GM18498 (cell line): ENCODE measurements at regions not wholly inside any gene's neighbourhood (a gene's known extent, or its start where the extent isn't known, plus 50 kb on each side); places are given as distances from the start of the nearest gene placed in this dataset.
"Not testable (repeated sequence)": the region's sequence is repeated elsewhere in the genome, so short reads cannot be mapped to it uniquely, and the experiment has no call there.

Source experiments
- ATAC-seq: cut with Tn5 transposase; IDR thresholded peaks from one replicate; pipeline ENCODE4 v1.9.1; 2021; ENCODE audit warnings: mild to moderate bottlenecking, moderate library complexity; ENCODE audit not compliant: unreplicated experiment

DNA sequence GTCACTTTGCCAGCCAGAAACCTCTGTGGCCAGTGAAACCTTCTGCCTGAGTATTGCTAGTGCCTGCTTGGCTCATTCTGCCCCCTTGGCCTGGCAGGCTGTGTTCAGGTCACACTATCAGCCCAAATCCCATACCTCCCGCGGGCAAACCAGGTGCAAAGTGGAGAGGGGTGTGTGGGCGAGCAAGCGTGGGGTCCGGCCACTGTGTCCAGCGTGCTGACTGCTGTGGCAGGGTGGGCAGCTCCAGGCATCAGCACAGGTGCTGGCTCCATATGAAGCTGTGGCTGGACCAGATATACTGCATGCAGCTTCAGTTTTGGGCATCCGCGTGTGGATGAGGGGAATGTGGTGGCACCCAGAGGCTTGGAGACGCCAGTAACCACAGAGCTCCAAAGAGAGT is 576.5 kb upstream of the EDIL3 start:
- ATAC-seq = no peak

DNA sequence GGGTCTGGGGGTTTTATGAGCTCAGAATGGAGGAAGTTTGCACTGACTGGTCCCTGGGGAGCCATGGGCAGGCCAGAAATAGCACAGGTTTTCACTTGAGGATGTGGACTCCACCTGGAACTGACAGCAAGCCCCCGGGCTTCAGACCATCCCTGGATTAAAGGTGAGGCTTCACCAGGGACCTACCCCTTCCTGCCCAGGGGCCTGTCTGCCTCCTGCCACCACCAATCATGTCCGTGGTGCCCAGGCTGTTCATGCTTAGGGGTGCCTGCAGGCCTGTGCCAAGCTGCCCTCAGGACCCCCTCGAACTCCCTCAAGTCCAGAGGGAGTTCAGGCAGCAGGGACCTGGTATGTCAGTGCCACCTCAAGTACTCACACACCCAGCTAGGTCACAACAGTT is 577.2 kb upstream of the EDIL3 start:
- no peak for ATAC-seq

DNA sequence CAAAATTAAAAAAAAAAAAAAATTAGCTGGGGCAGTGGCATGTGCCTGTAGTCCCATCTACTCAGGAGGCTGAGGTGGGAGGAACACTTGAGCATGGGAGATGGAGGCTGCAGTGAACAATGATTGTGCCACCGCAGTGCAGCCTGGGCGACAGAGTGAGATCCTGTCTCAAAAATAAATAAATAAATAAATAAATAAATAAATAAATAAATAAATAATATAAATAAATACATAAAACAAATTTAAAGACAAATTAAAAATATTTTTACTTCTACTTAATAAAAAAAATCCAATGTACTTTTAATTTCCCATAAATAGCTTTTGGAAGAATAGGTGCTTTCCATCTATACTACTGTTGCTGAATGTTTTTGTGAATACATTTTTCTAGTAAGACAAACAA is 598.4 kb upstream of the EDIL3 start:
- ATAC-seq = no peak

DNA sequence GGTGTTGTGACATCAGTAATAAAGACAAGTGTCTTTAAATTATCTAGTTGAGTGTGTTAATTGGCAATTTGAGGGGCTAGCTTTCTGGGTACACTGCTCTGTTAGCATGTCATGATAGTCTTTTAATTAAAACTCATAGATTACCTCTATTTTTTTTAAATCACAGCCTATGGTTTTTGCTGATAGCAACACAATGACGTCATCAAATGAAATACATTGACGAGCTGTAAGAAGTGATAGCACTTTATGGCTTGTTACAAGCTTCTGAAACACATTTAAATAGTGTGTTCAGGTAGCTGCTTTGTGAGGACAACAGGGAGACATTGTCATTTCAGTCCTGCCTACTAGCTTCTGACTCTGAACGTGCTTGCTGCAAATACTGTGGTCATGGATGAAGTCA is 600.5 kb upstream of the EDIL3 start:
- no peak for ATAC-seq

DNA sequence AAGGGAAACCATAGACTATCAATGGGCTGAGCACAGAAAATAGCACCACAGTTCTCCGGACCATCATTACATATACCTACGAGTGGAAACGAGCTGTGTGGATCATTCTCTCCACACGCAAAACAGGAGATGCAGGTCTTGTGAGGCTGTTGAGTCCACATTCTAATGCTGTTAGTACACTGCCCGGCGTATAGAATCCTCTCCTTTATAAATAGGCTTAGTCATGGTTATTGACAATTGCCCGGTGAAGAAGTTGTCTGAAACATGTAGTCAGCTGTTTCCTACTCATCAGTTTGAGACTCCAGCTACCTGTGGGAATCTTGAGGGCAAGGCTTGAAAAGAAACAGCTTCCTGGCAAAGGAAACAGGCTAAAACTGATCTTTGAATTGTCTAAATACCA is 602.0 kb upstream of the EDIL3 start:
- ATAC-seq = no peak

DNA sequence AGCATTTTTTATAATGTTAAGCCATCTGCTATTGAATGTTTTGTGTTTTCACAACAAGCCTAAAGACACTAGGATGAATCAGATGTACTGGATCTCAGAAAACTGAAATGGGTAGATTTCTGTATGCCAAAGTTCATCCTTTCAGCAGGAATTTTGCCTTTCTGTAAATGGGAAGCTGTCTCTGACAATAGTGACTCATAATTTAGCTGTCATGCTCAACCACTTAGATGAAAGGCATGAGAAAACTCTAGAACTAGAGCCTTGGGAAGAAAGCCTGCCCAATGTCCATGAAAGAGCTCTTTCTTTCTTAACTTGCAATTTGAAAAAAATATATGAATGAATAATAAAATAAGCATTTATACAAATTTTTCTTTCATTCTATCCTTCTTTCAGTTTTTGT is 616.0 kb upstream of the EDIL3 start:
- ATAC-seq = no peak

DNA sequence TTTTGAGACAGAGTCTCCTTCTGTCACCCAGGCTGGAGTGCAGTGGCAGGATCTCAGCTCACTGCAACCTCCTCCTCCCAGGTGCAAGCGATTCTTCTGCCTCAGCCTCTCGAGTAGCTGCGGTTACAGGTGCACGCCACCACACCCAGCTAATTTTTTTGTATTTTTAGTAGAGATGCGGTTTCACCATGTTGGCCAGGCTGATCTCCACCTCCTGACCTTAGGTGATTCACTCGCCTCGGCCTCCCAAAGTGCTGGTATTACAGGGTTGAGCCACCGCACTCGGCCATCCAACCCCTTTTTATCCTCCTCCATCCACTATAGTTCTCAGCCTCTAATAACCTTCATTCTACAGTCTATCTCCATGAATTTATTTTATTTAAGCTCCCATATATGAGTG is 617.3 kb upstream of the EDIL3 start:
- not testable (repeated sequence) for ATAC-seq

DNA sequence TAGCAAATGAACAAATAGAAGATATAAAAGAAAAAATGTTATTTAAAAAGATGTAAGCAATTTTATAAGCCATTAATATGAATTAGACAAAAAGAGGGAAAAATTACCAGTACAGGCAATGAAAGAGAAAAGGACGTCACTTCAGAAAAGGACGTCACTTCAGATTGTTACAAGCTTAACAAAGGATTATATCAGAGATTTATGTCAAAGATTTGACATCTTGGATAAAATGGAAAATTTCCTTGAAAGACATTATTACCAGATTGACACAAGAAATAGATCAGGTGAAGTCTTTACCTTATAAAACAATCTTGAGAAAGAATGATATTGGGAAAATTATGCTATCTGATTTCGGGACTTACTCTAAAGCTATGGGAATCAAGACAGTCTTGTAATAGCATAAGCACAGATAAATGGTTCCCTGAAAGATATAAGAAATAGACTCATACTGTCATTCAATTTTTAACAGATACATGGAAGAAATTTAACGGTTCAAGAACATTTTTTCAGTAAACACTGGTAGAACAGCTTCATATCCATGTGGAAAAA is 625.4 kb upstream of the EDIL3 start:
- no peak for ATAC-seq

DNA sequence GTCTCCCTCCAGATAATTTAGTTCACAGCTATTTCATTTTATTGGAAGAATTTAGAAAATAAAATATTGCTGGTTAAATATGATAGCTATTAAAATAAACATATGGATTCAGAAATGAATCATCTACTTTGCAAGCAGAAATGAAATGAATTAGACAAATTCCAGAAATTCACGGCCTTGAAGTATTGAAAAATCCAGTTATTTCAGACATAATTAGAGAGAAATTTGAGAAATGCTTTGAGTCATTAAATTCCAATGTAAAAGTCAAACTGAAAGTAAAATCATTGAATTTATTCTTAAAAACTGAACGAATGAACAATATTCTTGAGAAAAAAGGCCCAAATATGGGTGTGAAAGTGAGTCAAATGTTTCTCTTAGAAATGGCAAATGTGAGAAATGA is 632.6 kb upstream of the EDIL3 start:
- no peak for ATAC-seq

DNA sequence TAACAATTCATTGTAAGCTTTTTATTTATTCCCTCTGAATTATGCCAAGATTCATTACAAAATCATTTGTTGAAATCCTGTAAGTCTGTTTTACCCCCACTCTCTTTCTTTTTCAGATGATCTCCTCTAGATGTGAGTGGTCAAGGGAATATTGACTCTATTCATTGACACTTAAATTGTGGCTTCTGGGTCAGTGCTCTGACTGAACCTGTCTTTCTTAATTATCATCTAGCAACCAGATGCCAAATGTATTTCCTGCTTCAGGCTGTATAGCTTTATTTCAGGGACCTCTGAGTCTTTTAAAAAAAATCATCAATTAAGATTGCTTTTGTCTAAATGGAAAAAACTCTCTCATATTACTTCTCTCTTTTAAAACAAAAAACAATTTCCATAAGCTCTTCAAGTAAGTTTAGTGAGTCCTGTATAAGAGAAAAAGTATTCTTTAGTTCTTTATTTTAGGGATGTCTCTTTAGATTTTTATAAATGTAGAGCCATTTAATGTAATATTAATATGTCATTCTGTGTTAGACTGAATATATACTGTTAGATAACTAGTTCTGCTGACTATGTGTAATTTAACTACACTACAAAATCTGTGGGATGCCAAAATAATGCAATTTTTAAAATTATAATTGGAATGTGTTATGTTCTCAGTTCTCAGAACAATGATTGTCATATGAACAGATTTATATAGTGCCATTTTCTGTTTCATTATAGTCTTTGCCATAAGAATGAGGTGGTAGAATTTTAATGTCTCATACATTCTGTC is 645.8 kb upstream of the EDIL3 start:
- no peak for ATAC-seq

DNA sequence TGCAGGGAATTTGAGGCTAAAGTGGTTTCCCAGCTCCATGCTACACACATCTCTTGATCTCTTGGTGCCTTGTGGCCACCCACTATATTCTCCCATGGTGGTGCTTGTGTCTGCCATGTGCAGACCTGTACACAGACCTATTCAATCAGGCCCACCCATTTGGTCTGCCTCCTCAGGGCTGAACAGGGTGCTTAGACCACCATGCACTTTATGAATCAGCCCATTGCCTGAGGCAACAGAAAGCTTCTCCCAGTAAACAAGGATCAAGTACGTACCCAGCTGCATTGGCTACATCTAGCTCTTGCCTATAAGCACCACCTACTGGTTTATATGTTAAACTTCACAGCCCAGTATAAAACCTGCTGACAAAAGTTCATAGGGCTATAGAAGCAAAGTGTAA is 664.3 kb upstream of the EDIL3 start:
- no peak for ATAC-seq

DNA sequence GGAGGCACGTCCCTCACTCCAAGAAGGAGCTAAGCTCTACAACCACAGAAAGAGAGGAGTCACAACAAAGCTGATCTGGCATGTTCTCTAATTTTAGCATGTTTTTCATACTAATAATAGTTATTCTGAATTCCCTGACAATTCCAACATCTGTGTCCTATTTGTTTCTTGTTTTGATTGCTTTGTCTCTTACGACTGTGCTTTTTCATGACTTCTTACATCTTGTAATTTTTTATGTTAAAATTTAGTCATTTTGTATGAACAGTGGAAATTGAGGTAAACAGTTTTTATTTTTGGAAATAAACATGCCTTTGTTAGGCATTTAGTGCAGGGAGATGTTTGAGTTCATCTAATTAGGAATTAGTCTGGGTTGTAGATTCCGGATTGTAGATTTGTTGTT is 668.1 kb upstream of the EDIL3 start:
- no peak for ATAC-seq

DNA sequence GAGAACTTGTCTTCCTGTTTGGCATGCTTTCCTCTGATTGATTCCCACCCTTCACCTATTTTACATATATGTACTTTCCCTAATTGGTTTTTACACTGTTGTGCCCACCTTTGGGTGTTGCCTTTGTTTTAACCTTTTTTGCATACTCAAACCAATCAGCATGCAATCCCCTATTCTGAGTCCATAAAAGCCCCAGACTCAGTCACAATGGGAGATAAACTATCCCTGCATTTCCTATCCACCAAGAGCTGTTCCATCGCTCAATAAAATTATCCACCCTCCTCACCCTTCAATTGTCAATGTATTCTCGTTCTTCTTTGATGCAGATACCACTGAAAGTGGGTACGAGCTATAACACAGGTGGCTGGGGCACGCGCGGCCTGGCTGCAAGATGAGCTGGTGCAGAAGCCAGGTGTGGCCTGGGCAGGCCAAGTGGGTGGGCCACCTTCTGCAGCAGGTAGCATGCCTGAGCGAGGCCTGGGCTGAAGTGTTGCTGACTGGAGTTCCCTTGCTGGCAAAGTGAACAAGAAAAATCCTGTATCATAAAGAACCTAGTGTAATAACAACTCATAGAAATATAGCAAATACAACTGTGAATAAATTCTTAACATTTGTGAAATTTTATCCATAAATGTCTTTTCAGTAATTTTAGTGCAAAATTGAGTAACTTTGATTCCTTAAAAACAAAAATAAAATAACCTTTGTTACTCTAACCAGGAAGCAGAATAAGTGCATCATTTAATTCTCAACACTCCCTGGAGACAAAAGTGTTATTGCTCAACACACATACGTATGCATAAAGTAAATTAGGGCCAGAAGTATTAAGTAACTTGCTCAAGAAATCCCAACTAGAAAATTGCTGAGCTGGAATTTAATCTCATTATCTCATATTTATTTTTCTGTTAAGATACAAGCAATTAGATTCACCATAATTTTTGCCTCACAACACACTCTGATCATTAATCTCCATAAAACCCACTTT is 685.3 kb upstream of the EDIL3 start:
- ATAC-seq = no peak

DNA sequence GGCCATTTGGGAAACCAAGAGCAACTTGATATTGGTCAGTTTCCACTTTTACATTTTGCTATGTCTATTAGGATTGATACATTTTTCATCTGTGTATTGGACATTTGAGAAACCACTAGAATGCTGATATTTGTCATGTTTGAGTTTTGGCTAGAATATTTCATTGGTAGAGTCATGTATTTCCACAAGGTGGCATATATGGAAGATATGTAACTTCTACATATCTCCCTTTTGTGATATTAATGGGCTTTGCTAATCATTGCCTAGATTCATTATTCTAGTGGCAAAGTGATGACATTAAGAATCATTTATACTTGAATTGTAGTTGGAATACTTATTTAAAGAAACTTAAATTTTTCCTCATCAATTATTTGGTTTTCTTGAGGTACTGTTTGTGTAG is 692.9 kb upstream of the EDIL3 start:
- no peak for ATAC-seq

DNA sequence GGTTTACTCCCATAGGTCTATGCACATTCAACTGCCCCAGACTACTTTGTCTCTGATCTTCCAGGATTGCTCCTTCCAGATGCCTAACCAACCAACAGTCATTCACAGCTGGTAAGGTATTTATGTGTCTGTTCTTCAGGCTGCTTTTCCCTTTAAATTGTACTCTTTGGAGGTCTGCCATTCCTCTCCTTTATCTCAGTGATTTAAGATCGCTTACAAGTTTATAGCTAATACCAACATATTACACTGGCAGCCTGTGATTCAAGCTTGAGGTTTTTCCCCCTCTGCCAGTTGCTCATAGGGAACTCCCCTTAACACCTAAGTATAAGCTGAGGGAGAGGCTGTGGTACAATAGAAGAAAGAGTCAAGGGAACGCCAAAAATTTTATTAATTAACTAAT is 711.7 kb upstream of the EDIL3 start:
- no peak for ATAC-seq

DNA sequence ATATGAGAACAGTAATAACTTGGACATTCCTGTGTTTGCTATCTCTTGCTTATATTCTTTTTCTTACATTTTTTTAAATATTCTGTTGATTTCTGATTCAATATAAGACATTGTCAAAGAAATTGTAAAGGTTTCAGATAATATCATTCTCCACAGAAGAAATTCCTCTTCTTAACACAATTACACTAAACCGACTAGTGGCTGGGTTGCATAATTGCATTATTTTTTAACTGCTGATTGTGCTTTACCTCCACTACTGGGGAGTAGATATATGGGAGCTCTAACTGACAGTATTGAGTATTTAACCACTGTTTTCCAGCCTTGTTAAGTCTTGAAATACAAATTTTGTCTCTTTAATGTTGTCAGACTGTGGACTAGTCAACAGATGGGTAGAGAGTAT is 723.8 kb upstream of the EDIL3 start:
- no peak for ATAC-seq

DNA sequence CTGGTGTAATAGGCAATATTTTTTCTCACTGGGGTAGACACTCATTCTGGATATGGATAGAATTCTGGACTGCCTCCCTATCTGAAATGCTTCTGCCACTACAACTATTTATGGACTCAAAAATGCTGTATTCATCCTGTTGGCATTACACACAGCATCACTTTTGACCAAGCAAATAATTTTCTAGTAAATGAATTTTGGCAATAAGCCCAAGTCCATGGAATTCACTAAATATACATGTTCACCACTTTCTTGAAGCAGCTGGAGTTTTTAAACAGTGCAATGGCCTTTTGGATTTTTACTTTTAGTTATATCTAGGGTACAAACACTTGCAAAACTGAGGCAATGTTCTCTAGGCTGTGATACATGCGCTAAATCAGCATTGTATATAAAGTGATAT is 724.9 kb upstream of the EDIL3 start:
- ATAC-seq = no peak

DNA sequence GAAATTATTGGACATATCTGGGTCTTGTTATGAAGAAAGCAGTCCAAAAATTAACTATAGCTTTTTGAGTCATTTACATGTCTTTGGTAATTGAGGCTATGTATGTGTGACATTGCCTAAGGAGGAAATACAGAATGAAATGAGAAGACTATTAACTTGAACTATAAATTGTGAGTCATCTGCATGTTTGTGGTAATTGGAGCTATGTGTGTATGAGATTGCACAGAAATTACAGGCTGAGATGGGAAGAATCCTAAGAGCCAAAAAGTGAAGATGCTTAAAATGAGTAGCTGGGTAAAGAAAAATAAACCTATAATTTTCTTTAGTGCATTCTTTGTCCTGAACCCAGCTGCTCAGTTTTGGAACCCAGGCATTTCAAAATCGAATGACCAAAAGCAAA is 747.6 kb upstream of the EDIL3 start:
- ATAC-seq = no peak

DNA sequence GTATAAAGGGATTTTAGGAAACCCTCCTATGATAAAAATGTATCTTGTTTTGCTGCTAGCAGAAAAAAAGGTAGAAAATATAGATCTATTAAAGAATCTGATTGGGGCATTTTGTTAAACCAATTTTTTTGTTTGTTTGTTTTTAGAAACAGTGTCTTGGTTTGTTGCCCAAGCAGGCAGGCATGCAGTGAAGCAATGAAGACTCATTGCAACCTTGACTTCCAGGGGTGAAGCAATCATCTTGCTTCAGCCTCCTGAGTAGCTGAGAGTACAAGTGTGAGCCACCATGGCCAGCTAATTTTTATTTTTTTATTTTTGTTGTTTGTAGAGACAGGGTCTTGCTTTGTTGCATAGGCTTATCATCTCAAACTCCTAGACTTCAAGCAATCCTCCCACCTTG is 755.8 kb upstream of the EDIL3 start:
- no peak for ATAC-seq

DNA sequence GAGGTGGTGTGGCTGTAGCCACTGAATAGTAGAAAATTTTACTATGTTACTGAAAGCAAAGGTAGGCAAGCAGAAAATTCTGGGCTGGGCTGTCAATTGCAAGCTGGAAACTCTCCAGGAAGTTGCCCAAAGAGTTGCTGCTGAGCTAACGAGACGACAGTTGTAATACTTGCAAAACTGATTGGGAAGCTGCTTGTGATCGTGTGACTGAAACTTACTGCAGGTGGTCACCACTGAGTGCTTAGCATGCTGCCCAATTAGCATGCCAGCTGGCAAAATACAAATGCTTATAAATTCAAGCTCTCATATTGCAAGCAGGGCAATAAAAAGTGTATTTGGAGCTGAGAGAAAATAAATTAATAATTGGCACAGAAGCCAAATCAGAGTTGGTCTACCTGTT is 758.5 kb upstream of the EDIL3 start:
- no peak for ATAC-seq

DNA sequence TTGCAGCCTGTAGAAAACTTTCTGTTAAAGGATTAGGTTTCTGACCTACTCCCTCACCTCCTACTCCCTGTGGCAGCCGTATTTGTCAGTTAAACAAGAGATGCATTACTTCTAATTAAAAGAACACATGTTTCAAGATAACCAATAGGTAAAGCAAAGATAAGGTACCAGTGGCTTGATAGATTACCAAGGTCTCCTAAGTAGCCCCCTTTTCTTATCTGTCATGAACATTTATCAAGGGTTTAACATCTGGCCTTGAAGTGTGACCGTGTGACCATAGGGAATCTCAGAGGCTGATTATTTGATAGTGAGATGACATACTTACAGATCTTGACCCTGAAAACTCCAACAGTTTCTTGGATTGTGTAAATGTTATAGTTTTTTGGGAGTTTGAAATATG is 764.0 kb upstream of the EDIL3 start:
- ATAC-seq = no peak

DNA sequence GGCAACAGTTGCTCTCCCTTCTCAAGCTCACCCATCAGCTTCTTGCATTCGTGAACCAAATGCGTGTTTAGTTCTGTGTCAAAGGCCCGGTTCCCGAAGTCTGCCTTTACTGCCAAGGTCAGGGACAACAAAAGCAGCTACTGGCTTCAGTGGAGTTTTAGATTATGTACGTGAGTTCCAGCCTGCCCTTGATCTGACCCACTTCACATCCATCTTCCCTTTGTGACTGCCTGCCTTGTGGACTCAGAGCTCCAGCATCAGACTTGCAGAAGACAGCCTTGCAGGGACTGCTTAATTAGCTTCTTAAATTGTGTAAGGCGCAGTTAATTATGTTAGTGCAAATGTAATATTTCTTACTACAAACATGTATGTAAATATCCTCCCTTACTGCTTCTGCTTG is 774.7 kb upstream of the EDIL3 start:
- no peak for ATAC-seq
